HG02970 (cell line): ENCODE measurements at regions not wholly inside any gene's neighbourhood (a gene's known extent, or its start where the extent isn't known, plus 50 kb on each side); places are given as distances from the start of the nearest gene placed in this dataset.
"Not testable (repeated sequence)": the region's sequence is repeated elsewhere in the genome, so short reads cannot be mapped to it uniquely, and the experiment has no call there.

ENCODE experiments used
- ATAC-seq: cut with Tn5 transposase; IDR thresholded peaks from one replicate; pipeline ENCODE4 v1.9.1; 2021; ENCODE audit warnings: mild to moderate bottlenecking, moderate library complexity, moderate number of reproducible peaks; ENCODE audit not compliant: unreplicated experiment, low FRiP score

DNA sequence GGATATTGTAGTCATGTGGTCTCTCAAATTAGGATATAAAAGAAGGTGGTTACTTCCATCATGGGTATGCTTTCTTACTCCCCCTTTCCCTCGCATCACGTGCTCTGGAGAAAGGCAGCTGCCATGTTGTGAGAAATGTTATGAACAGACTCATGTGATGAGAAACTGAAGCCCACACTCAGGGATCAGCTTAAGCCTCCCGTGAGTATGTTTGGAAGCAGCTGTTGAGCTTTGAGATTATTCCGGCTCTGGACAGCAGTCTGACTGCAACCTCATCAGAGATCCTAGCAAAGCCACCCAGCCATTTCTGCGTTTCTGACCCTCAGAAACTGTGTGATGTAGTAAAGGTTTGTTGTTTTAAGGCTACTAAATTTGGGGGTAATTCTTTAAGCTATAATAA, 700.1 kb downstream of the ADCYAP1 start:
- no peak for ATAC-seq

DNA sequence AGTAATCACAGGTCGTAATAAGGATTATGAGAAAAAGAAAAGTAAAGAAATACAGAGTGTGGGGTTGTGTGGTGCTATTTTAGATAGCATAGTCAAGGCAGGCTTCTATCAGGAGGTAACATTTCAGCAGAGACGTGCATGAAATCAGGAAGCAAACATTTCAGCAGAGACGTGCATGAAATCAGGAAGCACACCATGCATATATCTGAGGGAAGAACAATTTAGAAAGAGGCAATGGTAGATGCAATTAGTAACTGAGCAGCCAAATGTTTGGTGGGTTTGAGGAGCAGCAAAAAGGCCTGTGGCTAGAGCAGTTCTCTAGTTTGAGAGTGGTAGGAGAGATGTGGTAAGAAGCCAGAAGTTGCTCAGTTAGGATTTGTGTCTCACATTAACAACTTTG, 713.7 kb downstream of the ADCYAP1 start:
- no peak for ATAC-seq

DNA sequence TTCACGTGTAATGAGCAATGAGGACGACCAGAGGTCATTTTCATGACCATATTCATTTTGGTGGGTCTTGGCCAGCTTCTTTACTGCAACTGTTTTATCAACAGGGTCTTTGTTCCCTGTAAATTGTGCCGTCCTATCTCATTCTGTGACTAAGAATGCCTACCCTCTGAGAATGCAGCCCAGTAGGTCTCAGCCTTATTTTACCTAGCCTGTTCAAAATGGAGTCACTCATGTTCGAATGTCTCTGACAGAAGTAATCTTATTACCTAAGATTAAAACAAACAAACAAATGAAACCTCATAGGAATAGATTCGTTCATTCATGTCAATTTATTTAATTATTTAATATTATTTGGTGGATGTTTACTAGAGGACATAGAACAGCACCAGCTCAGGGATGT, 714.8 kb downstream of the ADCYAP1 start:
- no peak for ATAC-seq

DNA sequence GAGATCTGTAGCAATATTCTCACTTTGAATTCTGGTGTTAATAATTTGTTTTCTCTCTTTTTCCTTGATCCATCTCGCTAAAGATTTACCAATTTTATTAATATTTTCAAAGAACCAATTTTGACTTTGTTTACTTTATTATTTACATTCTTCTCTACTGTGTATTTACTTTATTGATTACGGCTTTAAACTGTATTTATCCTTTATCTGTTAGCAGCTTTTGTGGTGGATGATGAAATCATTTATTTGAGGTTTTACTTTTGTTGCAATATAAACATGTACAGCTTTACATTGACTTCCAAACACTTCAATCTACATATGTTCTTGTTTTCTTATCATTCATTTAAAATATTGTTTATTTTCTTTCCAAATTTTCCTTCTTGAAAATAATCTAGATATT, 719.9 kb downstream of the ADCYAP1 start:
- no peak for ATAC-seq

DNA sequence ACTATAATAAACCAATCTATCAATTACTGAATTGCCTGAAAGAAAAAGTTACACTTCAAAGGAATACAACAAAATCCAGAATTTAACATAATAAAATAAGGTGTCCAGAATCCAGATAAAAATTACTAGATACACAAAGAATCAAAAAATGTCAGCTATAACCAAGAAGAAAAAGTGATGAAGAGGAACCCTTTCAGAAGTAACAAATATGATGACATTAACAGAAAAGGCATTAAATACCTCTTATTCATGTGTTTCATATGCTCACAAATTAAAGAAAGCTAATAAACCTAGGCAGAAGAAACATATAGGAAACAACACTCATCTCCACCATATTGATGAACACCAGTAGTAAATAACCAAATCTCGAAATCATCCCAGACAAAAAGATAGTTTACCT, 722.8 kb downstream of the ADCYAP1 start:
- ATAC-seq = no peak

DNA sequence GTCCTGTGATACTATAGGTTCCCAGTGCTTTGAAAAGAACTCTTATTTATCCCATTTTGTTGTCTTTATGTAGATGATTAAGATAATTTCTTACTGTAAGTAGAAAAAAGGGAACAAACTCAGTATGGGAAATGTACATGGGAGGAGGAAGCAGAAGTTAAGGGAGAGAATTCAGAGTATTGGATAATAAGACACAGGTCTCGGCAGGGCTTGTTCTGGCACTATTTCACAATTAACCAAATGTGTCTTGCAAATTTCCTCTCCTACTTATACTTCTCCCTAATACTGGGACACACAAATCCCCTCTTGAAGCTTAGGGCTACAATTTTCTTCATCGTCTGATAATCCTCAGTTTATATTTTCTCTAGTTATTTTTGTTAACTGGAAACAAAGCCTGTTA, 744.0 kb downstream of the ADCYAP1 start:
- ATAC-seq = no peak

DNA sequence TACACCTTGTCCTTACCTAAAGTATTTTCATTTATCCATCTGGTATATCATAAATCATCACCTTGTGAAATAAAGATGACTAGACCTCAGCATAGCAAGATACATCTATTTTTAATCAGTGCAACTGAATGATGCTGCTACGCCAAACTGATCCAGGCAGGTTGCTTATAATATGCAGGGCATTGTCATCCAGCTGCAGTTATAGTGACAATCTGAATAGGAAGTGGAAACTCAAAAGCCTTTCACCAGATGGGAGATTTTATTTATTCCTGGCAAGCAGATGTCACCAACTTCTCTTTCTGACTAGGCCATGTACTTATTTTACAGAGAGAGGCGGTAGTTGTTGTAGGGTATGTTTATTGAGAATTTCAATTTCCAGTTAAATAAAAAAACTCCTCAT, 747.3 kb downstream of the ADCYAP1 start:
- no peak for ATAC-seq

DNA sequence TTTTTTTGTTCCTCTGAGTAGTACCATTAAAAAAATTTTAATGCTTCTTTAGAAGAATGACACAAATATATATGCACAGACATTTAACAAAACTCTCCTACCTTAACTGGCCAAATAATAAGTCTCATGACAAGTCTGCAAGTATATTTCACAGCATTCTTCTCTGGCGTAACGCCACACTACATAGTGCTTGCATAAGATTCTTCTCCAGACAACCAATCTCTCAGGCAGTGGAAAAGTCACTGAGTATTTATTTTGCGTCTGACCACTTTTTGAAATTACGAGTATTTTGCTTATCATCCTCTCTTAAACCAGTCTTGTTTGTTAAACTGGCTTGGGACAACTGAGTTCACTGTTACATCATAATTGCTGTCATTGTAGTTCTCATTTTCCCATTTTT, 749.2 kb downstream of the ADCYAP1 start:
- no peak for ATAC-seq

DNA sequence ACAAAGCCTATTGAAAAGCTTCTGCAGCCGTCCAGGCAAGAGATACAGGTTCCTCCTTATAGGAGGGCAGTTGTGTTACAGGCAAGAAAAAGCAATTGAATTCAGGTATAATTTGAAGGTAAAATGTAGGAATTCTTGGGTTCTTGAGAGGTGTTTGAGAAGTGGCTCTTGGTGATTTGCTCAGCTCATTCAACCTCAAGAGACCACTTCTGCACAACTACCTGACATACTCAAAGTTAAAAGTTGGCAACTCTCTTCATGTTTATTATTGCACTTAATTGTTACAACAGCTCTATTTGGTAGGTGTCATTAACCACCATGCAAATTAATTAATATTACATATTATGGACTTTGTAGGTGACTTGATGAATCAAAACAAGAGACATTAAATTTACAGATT, 753.2 kb downstream of the ADCYAP1 start:
- ATAC-seq = no peak

DNA sequence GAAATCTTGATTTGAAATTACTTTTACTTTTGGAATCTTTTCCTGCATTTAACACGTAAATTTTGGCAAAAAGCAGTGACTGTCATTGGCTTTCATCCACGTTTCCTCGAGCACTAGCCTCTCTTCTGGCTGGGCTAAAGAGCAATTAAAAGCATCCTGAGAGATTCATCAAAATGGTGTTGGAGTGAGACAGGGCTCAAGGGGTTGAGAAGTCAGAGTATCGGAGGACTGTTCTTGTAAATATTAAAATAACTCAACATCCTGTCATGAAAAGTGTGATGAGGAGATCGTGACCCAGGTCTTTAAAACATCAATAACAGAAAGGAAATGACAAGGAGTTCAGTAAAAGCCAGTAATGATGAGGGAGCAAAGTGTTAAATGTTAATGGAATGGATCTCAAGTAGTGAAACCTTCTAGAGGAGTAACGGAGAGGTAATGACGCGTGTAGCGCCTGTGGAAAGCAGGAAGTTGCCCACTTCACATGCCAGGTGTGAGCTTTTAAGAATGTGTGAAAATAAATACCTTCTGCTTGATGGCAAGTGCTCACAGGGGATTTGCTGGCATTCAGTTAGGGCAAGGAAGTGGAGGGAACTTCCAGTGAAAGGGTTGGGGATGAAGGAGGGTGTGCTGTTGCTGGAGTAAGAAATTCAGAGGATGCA, 754.4 kb downstream of the ADCYAP1 start:
- ATAC-seq = no peak

DNA sequence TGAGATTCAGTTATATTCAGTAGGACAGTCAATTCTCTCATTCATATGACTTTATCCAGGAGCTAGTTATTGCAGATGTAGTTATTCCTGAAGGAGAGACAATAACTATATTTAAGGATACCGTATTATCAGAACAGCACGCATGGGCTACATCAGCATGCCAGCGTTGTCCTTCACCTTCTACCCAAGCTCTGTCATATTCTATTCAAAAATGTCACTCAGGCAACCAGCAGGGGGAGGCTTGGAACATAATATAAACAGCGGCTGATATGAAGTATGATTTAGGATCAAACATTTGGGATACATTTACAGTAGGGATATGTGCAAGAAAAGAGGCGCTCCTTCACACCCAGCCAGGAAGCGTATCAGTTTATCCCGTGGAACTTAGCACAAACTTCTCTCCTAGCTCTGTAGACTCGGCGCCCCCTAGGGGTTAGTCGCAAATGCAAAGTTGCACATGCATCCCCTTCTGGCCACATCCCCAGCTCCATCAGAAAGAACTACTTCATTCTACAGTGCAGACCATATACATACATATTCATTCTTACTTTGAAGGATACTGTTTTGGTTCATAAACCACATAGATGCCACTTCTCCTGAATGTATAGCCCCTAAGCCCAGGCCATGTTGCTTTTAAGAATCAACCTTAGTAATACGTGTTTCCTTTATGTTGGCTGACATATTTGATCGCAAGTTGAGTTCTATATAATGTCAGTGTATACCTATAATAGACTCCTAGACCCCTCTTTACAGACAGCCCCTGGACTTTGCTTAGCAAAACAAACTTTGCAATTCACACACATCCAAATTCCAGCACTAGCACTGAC, 759.4 kb downstream of the ADCYAP1 start:
- no peak for ATAC-seq

DNA sequence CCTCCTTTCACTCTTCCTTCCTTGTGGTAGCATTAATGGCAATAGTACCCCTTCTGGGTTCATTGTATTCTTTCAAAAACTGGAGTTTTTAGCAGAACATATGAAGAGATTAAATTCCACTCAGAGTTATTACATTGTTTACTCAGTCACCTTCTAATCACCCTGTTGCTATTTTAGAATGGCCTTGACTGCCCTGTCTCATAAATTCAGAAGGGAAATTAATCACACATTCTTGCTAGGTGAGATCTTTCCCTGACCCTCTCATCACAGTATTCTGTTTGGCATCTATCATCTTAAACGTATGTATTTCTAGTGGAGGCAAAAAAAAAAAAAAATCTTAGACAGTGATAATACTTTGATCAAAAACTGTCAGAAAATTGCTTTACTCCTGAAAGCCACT, 760.4 kb downstream of the ADCYAP1 start:
- ATAC-seq = no peak

DNA sequence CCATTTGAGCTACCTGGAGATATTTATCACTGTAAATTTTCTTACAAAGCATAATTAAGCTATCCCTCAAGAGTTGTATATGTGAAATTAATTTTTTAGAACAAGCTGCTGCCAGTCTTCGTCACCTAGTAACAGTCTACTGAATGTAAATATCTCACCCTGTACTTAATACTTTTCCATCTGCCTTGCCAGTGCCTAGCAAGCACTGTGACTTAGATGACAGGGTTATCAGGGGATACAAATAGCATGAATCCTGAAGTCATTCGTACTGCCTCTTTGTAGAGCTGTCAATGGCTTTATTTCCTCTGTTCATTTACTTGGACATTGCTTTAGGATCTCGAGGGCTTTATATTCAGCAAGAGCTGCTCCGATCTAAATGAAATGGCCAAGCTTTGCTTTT, 763.6 kb downstream of the ADCYAP1 start:
- no peak for ATAC-seq

DNA sequence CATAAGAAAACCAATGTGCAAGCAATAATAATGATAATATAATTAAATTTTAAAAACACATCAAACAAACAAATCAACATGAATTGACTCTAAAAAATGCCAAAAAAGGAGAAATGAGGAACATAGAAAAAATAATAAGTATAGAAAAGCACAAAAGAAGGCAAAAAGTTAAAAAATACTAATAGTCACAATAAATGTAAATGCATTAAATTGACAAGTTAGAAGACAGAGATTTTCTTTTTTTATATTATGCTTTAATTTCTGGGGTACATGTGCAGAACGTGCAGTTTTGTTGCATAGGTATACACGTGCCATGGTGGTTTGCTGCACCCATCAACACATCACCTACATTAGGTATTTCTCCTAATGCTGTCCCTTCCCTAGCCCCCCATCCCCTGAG, 767.0 kb downstream of the ADCYAP1 start:
- not testable (repeated sequence) for ATAC-seq

DNA sequence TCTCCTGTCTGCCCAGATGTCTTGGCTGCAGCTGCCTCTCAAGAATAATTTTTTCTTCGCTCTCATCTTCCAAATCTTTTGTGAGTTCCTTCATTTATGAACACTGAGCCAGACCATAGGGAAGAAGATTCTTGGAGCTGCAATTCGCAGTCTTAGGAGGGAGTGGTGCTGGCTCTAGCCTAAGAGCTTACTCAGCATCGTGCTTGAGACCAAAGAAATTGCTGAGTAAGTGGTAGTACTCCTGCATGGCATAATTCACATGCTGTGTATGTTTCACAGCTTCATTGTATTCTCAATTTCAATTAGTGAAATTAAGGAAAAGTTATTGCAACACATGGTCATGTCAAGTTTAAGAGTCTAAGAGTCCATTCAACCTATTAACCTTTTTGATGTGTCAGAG, 771.7 kb downstream of the ADCYAP1 start:
- ATAC-seq = no peak

DNA sequence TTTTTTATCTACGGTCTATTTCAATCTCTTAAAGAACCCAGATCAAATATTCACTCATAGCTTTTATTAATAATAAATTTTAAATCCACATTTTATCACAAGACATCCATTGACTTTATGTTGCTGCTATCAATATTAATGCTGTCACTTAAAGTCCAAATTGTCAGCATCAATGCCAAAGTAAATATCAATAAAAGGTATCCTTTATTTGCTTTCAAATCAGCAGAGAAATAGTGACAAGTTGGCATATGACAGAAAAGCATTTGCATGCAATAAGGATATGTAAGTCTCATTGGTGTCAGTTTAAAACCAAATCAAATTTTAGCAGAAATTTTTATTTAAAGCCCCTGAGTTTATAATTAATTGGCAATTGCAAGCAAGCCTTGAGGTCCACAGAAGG, 775.4 kb downstream of the ADCYAP1 start:
- ATAC-seq = no peak

DNA sequence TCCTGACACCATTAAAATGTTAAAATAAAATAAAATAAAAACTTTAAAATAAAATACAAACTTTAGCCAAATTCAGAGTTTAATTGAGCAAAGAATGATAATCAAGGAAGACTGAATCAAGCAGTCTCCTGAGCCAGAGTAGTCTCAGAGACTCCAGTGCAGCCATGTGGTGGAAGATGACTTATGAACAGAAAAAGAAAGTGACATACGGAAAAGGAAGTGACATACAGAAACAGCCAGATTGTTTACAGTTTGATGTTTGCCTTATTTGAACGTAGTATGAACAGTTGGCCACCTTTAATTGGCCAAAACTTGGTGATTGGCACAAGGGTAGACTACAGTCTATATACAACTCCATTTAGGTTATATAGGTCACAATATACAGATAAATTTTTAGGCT, 787.2 kb downstream of the ADCYAP1 start:
- ATAC-seq = no peak

DNA sequence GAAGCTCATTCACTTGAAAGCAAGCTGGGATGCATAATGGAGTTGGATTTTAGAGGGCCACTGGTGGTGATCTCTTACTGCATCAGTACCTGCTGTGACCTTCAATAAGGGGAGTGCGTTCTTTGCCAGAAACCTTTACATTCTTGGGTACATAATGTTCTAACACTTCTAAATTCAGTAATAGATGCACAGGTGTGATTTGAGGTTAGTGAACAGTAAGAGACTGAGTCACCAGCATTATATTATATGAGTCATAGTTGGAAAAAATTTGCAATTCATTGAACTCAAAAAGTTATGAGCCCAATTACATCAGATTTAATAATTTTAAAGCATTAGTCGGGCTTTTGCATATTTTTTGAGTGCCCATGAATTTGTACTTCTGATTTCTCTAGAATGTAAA, 803.3 kb downstream of the ADCYAP1 start:
- ATAC-seq = no peak

DNA sequence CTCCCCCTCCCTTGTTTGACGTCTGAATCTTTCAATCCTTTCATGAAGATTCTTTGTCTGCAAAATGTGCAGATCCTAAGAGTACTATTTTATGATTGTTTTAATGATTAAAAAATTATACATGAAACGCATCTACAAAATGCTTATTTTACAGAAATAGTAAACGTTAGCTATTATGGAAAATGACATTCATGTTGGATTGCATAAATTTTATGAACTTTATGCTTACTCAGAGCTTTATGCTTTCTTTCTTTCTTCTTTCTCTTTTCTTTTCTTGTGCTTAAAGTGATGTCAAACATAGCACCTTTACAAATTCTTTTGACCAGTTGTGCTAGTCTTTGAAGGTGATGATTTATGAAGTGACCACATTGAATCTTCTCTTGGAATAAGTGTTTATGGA, 805.4 kb downstream of the ADCYAP1 start:
- ATAC-seq = no peak

DNA sequence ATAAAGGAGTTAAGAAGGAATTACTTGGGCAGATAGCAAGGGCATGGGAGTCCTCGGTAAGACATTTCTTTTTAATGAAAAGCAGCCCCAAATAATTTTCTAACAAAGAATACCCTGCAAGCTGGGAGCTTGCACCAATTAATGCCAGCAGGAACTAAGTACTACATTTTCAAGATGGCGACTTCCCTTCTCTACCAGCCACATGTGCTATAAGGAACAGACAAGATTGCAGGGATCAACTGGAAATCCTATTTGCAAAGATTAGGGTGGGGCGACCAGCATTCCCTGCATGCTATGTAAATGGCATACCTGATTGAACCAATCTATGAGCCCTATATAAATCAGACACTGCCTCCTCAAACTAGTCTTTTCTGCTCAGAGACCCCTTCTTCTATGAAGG, 827.5 kb downstream of the ADCYAP1 start:
- ATAC-seq = no peak

DNA sequence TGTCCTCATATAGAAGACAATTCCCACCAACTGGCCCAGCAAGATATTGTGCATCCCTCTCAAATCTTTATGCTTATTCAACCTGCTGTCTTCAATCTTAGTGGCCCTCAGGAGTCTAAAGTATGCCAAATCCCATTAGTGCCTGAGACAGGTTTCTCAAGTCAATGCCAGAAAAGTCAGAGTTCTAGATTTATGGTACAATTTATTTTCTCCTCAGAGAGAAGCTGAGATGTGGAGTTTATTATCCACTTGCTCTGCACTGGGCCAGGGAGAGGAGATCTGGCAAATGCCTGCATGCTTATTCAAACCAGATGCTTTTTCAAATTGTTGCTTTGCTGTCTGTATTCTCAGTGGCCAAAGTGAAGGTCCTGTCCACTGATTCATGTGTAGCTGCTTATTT, 825.2 kb downstream of the METTL4 start:
- no peak for ATAC-seq

DNA sequence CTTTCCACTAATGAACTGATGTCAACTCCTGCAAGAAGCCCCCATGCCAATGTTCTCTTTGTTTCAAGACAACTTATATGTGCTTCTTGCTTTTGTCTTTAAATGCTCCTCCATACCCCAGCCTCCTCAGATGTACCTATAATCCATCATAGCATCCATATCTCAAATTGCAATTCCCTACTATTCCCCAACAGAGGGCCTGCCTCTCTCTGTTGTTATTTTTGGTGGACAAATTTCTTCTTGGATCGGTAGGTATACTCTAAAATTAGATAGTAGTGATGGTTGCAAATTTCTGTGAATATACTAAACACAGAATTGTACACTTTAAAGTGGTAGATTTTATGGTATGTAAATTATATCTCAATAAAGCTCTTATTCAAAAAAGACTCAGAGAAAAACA, 820.1 kb downstream of the METTL4 start:
- ATAC-seq = no peak
